ENCODE measurements at regions not wholly inside any gene's neighbourhood (a gene's known extent, or its start where the extent isn't known, plus 50 kb on each side); places are given as distances from the start of the nearest gene placed in this dataset.
"Not testable (repeated sequence)": the region's sequence is repeated elsewhere in the genome, so short reads cannot be mapped to it uniquely, and the experiment has no call there.

GRCh38 chrY:3037471-3037870 is 102.3 kb downstream of the ZFY start:
- ATAC-seq (no peak), DNase-seq (no peak)
- Histone ChIP-seq H3K4me3 (no peak overlapping the region), H3K27ac (no peak overlapping the region), H3K36me3 (replicated peaks in 1 of 2; ENCODE audit: insufficient read depth in 1 of 2, low read depth in 2 of 2) (no peaks in the 10 kb centered on the region), H3K4me1 (no peaks in the 10 kb centered on the region), H3K27me3 (no peaks in the 10 kb centered on the region), H3K9me3 (no peaks in the 10 kb centered on the region)
- intact Hi-C loops (cut with DNase I): no loop called here
- TF ChIP-seq POLR2A (IDR thresholded peaks at IDR 0.05): no peak
- no peak for TF ChIP-seq CTCF (IDR thresholded peaks at IDR 0.05)

GRCh38 chrY:3040415-3040814 is 105.2 kb downstream of the ZFY start:
- Histone ChIP-seq H3K4me1 (no peaks in the 10 kb centered on the region), H3K36me3 (replicated peaks in 1 of 2; ENCODE audit: insufficient read depth in 1 of 2, low read depth in 2 of 2) (no peaks in the 10 kb centered on the region), H3K27ac (no peak overlapping the region), H3K27me3 (no peaks in the 10 kb centered on the region), H3K9me3 (no peaks in the 10 kb centered on the region), H3K4me3 (no peak overlapping the region)
- TF ChIP-seq CTCF (IDR thresholded peaks at IDR 0.05): no peak
- TF ChIP-seq POLR2A (IDR thresholded peaks at IDR 0.05): no peak
- 87% methylated on average over 3 of the region's 3 CpGs; no CpG with 5 or more reads in 1 of the 2 donors for WGBS, 2 donors
- DNase-seq (no peak), ATAC-seq (no peak)
- intact Hi-C loops (cut with DNase I): no loop called here

GRCh38 chrY:3041985-3042384 is 106.8 kb downstream of the ZFY start:
- DNase-seq (no peak), ATAC-seq (no peak)
- intact Hi-C loops (cut with DNase I): no loop called here
- Histone ChIP-seq H3K4me3 (no peak overlapping the region), H3K27me3 (no peaks in the 10 kb centered on the region), H3K9me3 (no peaks in the 10 kb centered on the region), H3K27ac (no peak overlapping the region), H3K4me1 (no peaks in the 10 kb centered on the region), H3K36me3 (replicated peaks in 1 of 2; ENCODE audit: insufficient read depth in 1 of 2, low read depth in 2 of 2) (no peaks in the 10 kb centered on the region)
- TF ChIP-seq CTCF (IDR thresholded peaks at IDR 0.05): no peak
- no peak for TF ChIP-seq POLR2A (IDR thresholded peaks at IDR 0.05)

- Histone ChIP-seq H3K27ac (no peak overlapping the region), H3K9me3 (no peaks in the 10 kb centered on the region), H3K27me3 (no peaks in the 10 kb centered on the region), H3K4me3 (no peak overlapping the region), H3K36me3 (replicated peaks in 1 of 2; ENCODE audit: insufficient read depth in 1 of 2, low read depth in 2 of 2) (no peaks in the 10 kb centered on the region), H3K4me1 (no peaks in the 10 kb centered on the region)
- 8 to 17% methylated on average over 3 to 5 of the region's 5 CpGs for WGBS, 2 donors
- DNase-seq: peak in 2 of 4 donors; percentile 19 to 34
- peak; percentile 69 for ATAC-seq
- TF ChIP-seq CTCF (IDR thresholded peaks at IDR 0.05) (no peak), POLR2A (IDR thresholded peaks at IDR 0.05) (no peak)
- intact Hi-C loops (cut with DNase I): no loop called here
Observed at GRCh38 chrY:3042901-3043300, 107.7 kb downstream of the ZFY start.

GRCh38 chrY:3045048-3045447 is 109.9 kb downstream of the ZFY start:
- DNase-seq (no peak), ATAC-seq (no peak)
- Histone ChIP-seq H3K9me3 (no peaks in the 10 kb centered on the region), H3K4me3 (no peak overlapping the region), H3K4me1 (no peaks in the 10 kb centered on the region), H3K36me3 (replicated peaks in 1 of 2; ENCODE audit: insufficient read depth in 1 of 2, low read depth in 2 of 2) (no peaks in the 10 kb centered on the region), H3K27ac (no peak overlapping the region), H3K27me3 (no peaks in the 10 kb centered on the region)
- intact Hi-C loops (cut with DNase I): no loop called here
- TF ChIP-seq POLR2A (IDR thresholded peaks at IDR 0.05) (no peak), CTCF (IDR thresholded peaks at IDR 0.05) (no peak)
- WGBS, 2 donors: 77 to 96% methylated on average over 2 of the region's 2 CpGs

- H3K9me3 ChIP-seq; intact Hi-C loops (cut with DNase I); DNase-seq; H3K36me3 ChIP-seq (replicated peaks in 1 of 2; ENCODE audit: insufficient read depth in 1 of 2, low read depth in 2 of 2); H3K4me3 ChIP-seq; ATAC-seq; H3K4me1 ChIP-seq; H3K27ac ChIP-seq; H3K27me3 ChIP-seq: not testable (repeated sequence)
- WGBS, 2 donors: no CpG with 5 or more reads among the region's 1 CpG
Observed at GRCh38 chrY:3055496-3055895, 120.3 kb downstream of the ZFY start.

- H3K36me3 ChIP-seq (replicated peaks in 1 of 2; ENCODE audit: insufficient read depth in 1 of 2, low read depth in 2 of 2); ATAC-seq; H3K4me1 ChIP-seq; H3K9me3 ChIP-seq; DNase-seq; H3K27me3 ChIP-seq; H3K27ac ChIP-seq; intact Hi-C loops (cut with DNase I); H3K4me3 ChIP-seq: not testable (repeated sequence)
Observed at GRCh38 chrY:3058342-3058741, 123.2 kb downstream of the ZFY start.
